ENCODE measurements at regions not wholly inside any gene's neighbourhood (a gene's known extent, or its start where the extent isn't known, plus 50 kb on each side); places are given as distances from the start of the nearest gene placed in this dataset.

- Histone ChIP-seq H3K36me3 (no peaks in the 10 kb centered on the region), H3K9me3 (no peaks in the 10 kb centered on the region), H3K4me1 (no peaks in the 10 kb centered on the region)
Observed at GRCh38 chr3:22288756-22289155, 537.7 kb upstream of the ZNF385D start.

GRCh38 chr3:22292681-22293080 is 541.7 kb upstream of the ZNF385D start:
- no peak overlapping the region for H3K27ac ChIP-seq
- H3K27me3 ChIP-seq: no peaks in the 10 kb centered on the region
- H3K4me1 ChIP-seq: no peaks in the 10 kb centered on the region
- H3K9me3 ChIP-seq: no peaks in the 10 kb centered on the region
- DNase-seq (ENCODE audit: low spot score): no peak
- TF ChIP-seq CTCF (IDR thresholded peaks at IDR 0.05): no peak
- H3K4me3 ChIP-seq: no peak overlapping the region
- no peaks in the 10 kb centered on the region for H3K36me3 ChIP-seq

More at GRCh38 chr3:22288756-22289155, 537.7 kb upstream of the ZNF385D start:
- no peak for DNase-seq (ENCODE audit: low spot score)
- Histone ChIP-seq H3K27me3 (no peaks in the 10 kb centered on the region), H3K27ac (no peak overlapping the region), H3K4me3 (no peak overlapping the region)
- TF ChIP-seq CTCF (IDR thresholded peaks at IDR 0.05): no peak

- H3K27me3 ChIP-seq: no peaks in the 10 kb centered on the region
- no peak overlapping the region for H3K4me3 ChIP-seq
- H3K9me3 ChIP-seq: peaks cover 0 to 14% of the 10 kb centered on the region in 2 donors
- H3K4me1 ChIP-seq: no peaks in the 10 kb centered on the region
- no peak overlapping the region for H3K27ac ChIP-seq
- no peaks in the 10 kb centered on the region for H3K36me3 ChIP-seq
- DNase-seq (ENCODE audit: low spot score): no peak
- TF ChIP-seq CTCF (IDR thresholded peaks at IDR 0.05): no peak
Observed at GRCh38 chr3:22296601-22297000, 545.6 kb upstream of the ZNF385D start.

GRCh38 chr3:22297436-22297835 is 546.4 kb upstream of the ZNF385D start:
- H3K9me3 ChIP-seq: peaks cover 0 to 14% of the 10 kb centered on the region in 2 donors
- H3K36me3 ChIP-seq: no peaks in the 10 kb centered on the region
- no peak overlapping the region for H3K4me3 ChIP-seq
- no peak overlapping the region for H3K27ac ChIP-seq
- H3K4me1 ChIP-seq: no peaks in the 10 kb centered on the region
- no peak for DNase-seq (ENCODE audit: low spot score)
- no peak for TF ChIP-seq CTCF (IDR thresholded peaks at IDR 0.05)
- no peaks in the 10 kb centered on the region for H3K27me3 ChIP-seq

GRCh38 chr3:22306454-22306853 is 555.4 kb upstream of the ZNF385D start:
- Histone ChIP-seq H3K36me3 (no peaks in the 10 kb centered on the region), H3K4me1 (no peaks in the 10 kb centered on the region), H3K9me3 (no peaks in the 10 kb centered on the region), H3K27me3 (no peaks in the 10 kb centered on the region), H3K27ac (no peak overlapping the region), H3K4me3 (no peak overlapping the region)
- DNase-seq (ENCODE audit: low spot score): no peak
- TF ChIP-seq CTCF (IDR thresholded peaks at IDR 0.05): no peak

- H3K9me3 ChIP-seq: no peaks in the 10 kb centered on the region
- no peaks in the 10 kb centered on the region for H3K36me3 ChIP-seq
- DNase-seq (ENCODE audit: low spot score): no peak
- H3K27me3 ChIP-seq: no peaks in the 10 kb centered on the region
- H3K27ac ChIP-seq: no peak overlapping the region
- no peak for TF ChIP-seq CTCF (IDR thresholded peaks at IDR 0.05)
- no peak overlapping the region for H3K4me3 ChIP-seq
- H3K4me1 ChIP-seq: no peaks in the 10 kb centered on the region
Observed at GRCh38 chr3:22308871-22309270, 557.9 kb upstream of the ZNF385D start.
